HepG2 (cell line): ENCODE measurements at regions not wholly inside any gene's neighbourhood (a gene's known extent, or its start where the extent isn't known, plus 50 kb on each side); places are given as distances from the start of the nearest gene placed in this dataset.
A peak's percentile ranks its signal among the peaks of the same experiment; 100 is the strongest.

Experiments
- DR1 ChIP-seq: sonication (generic); formaldehyde crosslinking; IDR thresholded peaks from 2 replicates; pipeline ENCODE4 v1.8.0; 2021; ENCODE audit warnings: mild to moderate bottlenecking, missing genetic modification reagents, inconsistent platforms
- ESRRA ChIP-seq: sonication (generic); formaldehyde crosslinking; IDR thresholded peaks from 2 replicates; pipeline ENCODE4 v1.5.1; 2020; ENCODE audit warnings: mild to moderate bottlenecking, low read depth, missing genetic modification reagents
- FOXP1 ChIP-seq, 2 experiments: fragments of 450-650 bp in 1 of 2; IDR thresholded peaks; 2 replicates each; pipeline ENCODE4 v1.6.1; 2017 to 2018; ENCODE audit warnings: antibody characterized with exemption in 1 of 2
- GATA4 ChIP-seq: sonication (generic); IDR thresholded peaks from 2 replicates; pipeline ENCODE4 v1.6.1; 2016; ENCODE audit warnings: antibody characterized with exemption, low read depth, borderline replicate concordance
- GATAD2A ChIP-seq: IDR thresholded peaks from 2 replicates; pipeline ENCODE4 v1.6.1; 2016
- GPN1 ChIP-seq: sonication (generic); formaldehyde crosslinking; IDR thresholded peaks from 2 replicates; pipeline ENCODE4 v1.5.1; 2020; ENCODE audit warnings: missing genetic modification reagents, borderline replicate concordance
- HNF4A ChIP-seq: sonication (generic); formaldehyde crosslinking; IDR thresholded peaks from 2 replicates; pipeline ENCODE4 v1.4.0; 2020; ENCODE audit warnings: missing genetic modification reagents
- NR2F6 ChIP-seq, 2 experiments: IDR thresholded peaks; 2 replicates each; pipeline ENCODE4 v1.6.1; 2016; ENCODE audit warnings: antibody characterized with exemption in 1 of 2, mild to moderate bottlenecking in 1 of 2
- PCBP1 ChIP-seq: fragments of 200-400 bp; formaldehyde crosslinking; IDR thresholded peaks from 2 replicates; pipeline ENCODE4 v1.6.1; 2017; ENCODE audit warnings: mild to moderate bottlenecking, low read depth, low read length, borderline replicate concordance
- RBM39 ChIP-seq: fragments of 200-400 bp; formaldehyde crosslinking; IDR thresholded peaks from one replicate; pipeline ENCODE4 v1.6.1; 2018; ENCODE audit warnings: antibody characterized with exemption, mild to moderate bottlenecking, low read depth, low read length; ENCODE audit not compliant: poor library complexity, severe bottlenecking
- ZFY ChIP-seq: sonication (generic); formaldehyde crosslinking; IDR thresholded peaks from 2 replicates; pipeline ENCODE4 v1.4.0; 2020; ENCODE audit warnings: missing genetic modification reagents
- ZNF382 ChIP-seq: sonication (generic); formaldehyde crosslinking; IDR thresholded peaks from 2 replicates; pipeline ENCODE4 v1.5.0; 2020; ENCODE audit warnings: missing genetic modification reagents, mild to moderate bottlenecking, borderline replicate concordance
- ZNF772 ChIP-seq: sonication (generic); formaldehyde crosslinking; IDR thresholded peaks from 2 replicates; pipeline ENCODE4 v1.5.0; 2020; ENCODE audit warnings: mild to moderate bottlenecking, missing genetic modification reagents
- ZNF788 ChIP-seq: sonication (generic); formaldehyde crosslinking; IDR thresholded peaks from 2 replicates; pipeline ENCODE4 v1.5.0; 2020; ENCODE audit warnings: mild to moderate bottlenecking, missing genetic modification reagents, borderline replicate concordance
- ZSCAN9 ChIP-seq: IDR thresholded peaks from 2 replicates; pipeline ENCODE4 v1.6.1; 2016; ENCODE audit warnings: borderline replicate concordance
- TF ChIP-seq, protein P1 (sequence below): sonication (generic); formaldehyde crosslinking; IDR thresholded peaks from 2 replicates; pipeline ENCODE4 v1.4.0; 2020; ENCODE audit warnings: missing genetic modification reagents, borderline replicate concordance
- TF ChIP-seq, protein P2 (sequence below): sonication (generic); formaldehyde crosslinking; IDR thresholded peaks from 2 replicates; pipeline ENCODE4 v1.5.1; 2020; ENCODE audit warnings: missing genetic modification reagents, mild to moderate bottlenecking, borderline replicate concordance
- TF ChIP-seq, protein P3 (sequence below): sonication (generic); formaldehyde crosslinking; IDR thresholded peaks from 2 replicates; pipeline ENCODE4 v1.9.0; 2021; ENCODE audit warnings: mild to moderate bottlenecking, missing genetic modification reagents

DNA sequence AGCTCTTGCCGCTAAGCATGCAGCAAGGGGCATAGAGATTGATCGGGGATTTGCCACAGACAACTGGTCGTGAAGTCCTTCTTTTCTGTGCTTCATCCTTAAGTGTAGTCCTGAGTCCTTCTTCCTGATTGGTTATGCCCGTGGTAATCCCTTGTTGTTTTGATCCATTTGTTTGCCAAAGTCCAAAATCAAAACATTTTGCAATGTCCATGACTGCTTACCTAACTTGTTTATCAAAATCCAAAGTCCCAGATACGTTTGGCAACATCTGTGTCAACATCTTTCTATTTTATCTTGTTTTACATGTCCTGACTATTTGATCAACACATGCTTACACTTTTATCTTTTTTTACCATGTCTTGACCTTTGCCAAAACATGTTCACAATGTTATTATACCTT is 229.0 kb upstream of the ZNF804A start (continued):
- TF ChIP-seq, protein P1, sequence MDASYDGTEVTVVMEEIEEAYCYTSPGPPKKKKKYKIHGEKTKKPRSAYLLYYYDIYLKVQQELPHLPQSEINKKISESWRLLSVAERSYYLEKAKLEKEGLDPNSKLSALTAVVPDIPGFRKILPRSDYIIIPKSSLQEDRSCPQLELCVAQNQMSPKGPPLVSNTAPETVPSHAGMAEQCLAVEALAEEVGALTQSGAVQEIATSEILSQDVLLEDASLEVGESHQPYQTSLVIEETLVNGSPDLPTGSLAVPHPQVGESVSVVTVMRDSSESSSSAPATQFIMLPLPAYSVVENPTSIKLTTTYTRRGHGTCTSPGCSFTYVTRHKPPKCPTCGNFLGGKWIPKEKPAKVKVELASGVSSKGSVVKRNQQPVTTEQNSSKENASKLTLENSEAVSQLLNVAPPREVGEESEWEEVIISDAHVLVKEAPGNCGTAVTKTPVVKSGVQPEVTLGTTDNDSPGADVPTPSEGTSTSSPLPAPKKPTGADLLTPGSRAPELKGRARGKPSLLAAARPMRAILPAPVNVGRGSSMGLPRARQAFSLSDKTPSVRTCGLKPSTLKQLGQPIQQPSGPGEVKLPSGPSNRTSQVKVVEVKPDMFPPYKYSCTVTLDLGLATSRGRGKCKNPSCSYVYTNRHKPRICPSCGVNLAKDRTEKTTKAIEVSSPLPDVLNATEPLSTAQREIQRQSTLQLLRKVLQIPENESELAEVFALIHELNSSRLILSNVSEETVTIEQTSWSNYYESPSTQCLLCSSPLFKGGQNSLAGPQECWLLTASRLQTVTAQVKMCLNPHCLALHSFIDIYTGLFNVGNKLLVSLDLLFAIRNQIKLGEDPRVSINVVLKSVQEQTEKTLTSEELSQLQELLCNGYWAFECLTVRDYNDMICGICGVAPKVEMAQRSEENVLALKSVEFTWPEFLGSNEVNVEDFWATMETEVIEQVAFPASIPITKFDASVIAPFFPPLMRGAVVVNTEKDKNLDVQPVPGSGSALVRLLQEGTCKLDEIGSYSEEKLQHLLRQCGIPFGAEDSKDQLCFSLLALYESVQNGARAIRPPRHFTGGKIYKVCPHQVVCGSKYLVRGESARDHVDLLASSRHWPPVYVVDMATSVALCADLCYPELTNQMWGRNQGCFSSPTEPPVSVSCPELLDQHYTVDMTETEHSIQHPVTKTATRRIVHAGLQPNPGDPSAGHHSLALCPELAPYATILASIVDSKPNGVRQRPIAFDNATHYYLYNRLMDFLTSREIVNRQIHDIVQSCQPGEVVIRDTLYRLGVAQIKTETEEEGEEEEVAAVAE (CRISPR knock-in tag), result no peak
- TF ChIP-seq RBM39 (no peak), FOXP1 (IDR thresholded peaks at IDR 0.05) (peak; percentile 74), FOXP1 (CRISPR knock-in tag; IDR thresholded peaks at IDR 0.05) (peak; percentile 76), HNF4A (CRISPR knock-in tag) (peak; percentile 72), GATAD2A (CRISPR knock-in tag) (peak; percentile 73), GPN1 (CRISPR knock-in tag) (no peak), DR1 (CRISPR knock-in tag) (no peak), ZFY (no peak), ZNF788 (no peak), PCBP1 (no peak), GATA4 (no peak), ZSCAN9 (CRISPR knock-in tag) (no peak), ZNF772 (CRISPR knock-in tag) (no peak), ESRRA (CRISPR knock-in tag) (no peak), NR2F6 (IDR thresholded peaks at IDR 0.05) (peak; percentile 26; the same call in 1 of the 2 replicates), NR2F6 (CRISPR knock-in tag; IDR thresholded peaks at IDR 0.05) (no peak), ZNF382 (CRISPR knock-in tag) (no peak)
- TF ChIP-seq, protein P2, sequence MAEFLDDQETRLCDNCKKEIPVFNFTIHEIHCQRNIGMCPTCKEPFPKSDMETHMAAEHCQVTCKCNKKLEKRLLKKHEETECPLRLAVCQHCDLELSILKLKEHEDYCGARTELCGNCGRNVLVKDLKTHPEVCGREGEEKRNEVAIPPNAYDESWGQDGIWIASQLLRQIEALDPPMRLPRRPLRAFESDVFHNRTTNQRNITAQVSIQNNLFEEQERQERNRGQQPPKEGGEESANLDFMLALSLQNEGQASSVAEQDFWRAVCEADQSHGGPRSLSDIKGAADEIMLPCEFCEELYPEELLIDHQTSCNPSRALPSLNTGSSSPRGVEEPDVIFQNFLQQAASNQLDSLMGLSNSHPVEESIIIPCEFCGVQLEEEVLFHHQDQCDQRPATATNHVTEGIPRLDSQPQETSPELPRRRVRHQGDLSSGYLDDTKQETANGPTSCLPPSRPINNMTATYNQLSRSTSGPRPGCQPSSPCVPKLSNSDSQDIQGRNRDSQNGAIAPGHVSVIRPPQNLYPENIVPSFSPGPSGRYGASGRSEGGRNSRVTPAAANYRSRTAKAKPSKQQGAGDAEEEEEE (CRISPR knock-in tag), result no peak
- TF ChIP-seq, protein P3, sequence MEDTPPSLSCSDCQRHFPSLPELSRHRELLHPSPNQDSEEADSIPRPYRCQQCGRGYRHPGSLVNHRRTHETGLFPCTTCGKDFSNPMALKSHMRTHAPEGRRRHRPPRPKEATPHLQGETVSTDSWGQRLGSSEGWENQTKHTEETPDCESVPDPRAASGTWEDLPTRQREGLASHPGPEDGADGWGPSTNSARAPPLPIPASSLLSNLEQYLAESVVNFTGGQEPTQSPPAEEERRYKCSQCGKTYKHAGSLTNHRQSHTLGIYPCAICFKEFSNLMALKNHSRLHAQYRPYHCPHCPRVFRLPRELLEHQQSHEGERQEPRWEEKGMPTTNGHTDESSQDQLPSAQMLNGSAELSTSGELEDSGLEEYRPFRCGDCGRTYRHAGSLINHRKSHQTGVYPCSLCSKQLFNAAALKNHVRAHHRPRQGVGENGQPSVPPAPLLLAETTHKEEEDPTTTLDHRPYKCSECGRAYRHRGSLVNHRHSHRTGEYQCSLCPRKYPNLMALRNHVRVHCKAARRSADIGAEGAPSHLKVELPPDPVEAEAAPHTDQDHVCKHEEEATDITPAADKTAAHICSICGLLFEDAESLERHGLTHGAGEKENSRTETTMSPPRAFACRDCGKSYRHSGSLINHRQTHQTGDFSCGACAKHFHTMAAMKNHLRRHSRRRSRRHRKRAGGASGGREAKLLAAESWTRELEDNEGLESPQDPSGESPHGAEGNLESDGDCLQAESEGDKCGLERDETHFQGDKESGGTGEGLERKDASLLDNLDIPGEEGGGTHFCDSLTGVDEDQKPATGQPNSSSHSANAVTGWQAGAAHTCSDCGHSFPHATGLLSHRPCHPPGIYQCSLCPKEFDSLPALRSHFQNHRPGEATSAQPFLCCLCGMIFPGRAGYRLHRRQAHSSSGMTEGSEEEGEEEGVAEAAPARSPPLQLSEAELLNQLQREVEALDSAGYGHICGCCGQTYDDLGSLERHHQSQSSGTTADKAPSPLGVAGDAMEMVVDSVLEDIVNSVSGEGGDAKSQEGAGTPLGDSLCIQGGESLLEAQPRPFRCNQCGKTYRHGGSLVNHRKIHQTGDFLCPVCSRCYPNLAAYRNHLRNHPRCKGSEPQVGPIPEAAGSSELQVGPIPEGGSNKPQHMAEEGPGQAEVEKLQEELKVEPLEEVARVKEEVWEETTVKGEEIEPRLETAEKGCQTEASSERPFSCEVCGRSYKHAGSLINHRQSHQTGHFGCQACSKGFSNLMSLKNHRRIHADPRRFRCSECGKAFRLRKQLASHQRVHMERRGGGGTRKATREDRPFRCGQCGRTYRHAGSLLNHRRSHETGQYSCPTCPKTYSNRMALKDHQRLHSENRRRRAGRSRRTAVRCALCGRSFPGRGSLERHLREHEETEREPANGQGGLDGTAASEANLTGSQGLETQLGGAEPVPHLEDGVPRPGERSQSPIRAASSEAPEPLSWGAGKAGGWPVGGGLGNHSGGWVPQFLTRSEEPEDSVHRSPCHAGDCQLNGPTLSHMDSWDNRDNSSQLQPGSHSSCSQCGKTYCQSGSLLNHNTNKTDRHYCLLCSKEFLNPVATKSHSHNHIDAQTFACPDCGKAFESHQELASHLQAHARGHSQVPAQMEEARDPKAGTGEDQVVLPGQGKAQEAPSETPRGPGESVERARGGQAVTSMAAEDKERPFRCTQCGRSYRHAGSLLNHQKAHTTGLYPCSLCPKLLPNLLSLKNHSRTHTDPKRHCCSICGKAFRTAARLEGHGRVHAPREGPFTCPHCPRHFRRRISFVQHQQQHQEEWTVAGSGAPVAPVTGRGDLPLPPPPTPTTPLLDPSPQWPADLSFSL, result no peak
